Thyroid gland (tissue), 4 donors: ENCODE measurements at regions not wholly inside any gene's neighbourhood (a gene's known extent, or its start where the extent isn't known, plus 50 kb on each side); places are given as distances from the start of the nearest gene placed in this dataset.

ENCODE experiments used
- DNase-seq, 2 donors: peaks; one replicate each; pipeline ENCODE4 v3.0.0-alpha.2; 2019
- H3K27ac ChIP-seq, 3 donors: fragments of 200-600 bp; sonication (generic); 1 replicate in 2 of 3; 2 replicates in 1 of 3; pipeline ENCODE4 v1.5.1; 2016 to 2019; ENCODE audit warnings: mild to moderate bottlenecking in 1 of 3, moderate library complexity in 1 of 3
- H3K27me3 ChIP-seq: fragments of 200-600 bp; sonication (generic); one replicate; pipeline ENCODE4 v1.5.1; 2019
- H3K36me3 ChIP-seq, 2 donors: fragments of 200-600 bp; sonication (generic); one replicate each; pipeline ENCODE4 v1.5.1; 2016 to 2019
- H3K4me1 ChIP-seq, 2 donors: fragments of 200-600 bp; sonication (generic); one replicate each; pipeline ENCODE4 v1.5.1; 2017 to 2019
- H3K4me3 ChIP-seq, 3 donors: fragments of 200-600 bp; sonication (generic); replicated peaks in 1 of 3; 1 replicate in 2 of 3; 2 replicates in 1 of 3; pipeline ENCODE4 v1.5.1; 2016; ENCODE audit warnings: mild to moderate bottlenecking in 1 of 3
- H3K9me3 ChIP-seq: fragments of 200-600 bp; sonication (generic); one replicate; pipeline ENCODE4 v1.5.1; 2017
- POLR2A ChIP-seq, 2 donors: fragments of 450-650 bp; IDR thresholded peaks; one replicate each; pipeline ENCODE4 v1.6.1; 2017; ENCODE audit warnings: antibody characterized with exemption in 2 of 2, mild to moderate bottlenecking in 2 of 2, moderate library complexity in 1 of 2
- WGBS, 2 donors: methylation state at CpG; one replicate each; pipeline ENCODE4 v1.1.5; 2017; 5-methylcytosine and 5-hydroxymethylcytosine counted together
- intact Hi-C: fragments of 100-400 bp; cut with DNase I; formaldehyde crosslinking; loops from one replicate; pipeline ENCODE4 v1.15.1; 2023
- TF ChIP-seq, protein P1 (sequence below), 6 experiments: fragments of 200-600 bp in 3 of 6; fragments of 450-650 bp in 3 of 6; sonication (generic) in 3 of 6; IDR thresholded peaks; one replicate each; pipeline ENCODE4 v1.5.1; 2016 to 2019; ENCODE audit warnings: antibody characterized with exemption in 6 of 6, mild to moderate bottlenecking in 2 of 6, inconsistent platforms in 1 of 6, moderate library complexity in 1 of 6

DNA sequence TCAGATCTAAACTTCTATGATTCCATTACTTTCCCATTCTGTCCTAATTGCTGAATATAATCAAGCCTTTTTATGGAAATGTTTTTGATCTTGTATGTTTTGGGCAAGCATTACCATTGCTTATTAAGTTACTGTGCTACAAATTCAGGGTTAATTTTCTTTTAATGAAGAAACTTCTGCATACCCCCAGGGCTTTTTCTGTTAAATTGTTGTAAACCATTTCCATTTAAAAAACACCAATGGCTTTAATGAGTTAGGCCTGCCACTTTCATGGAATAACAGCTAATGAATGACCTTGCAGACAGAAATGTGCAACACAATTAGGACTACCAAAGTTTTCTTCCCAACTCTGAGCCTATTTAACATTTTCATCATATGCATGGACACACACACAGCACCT, 150.0 kb downstream of the DIPK2A start:
- no peaks in the 10 kb centered on the region for H3K4me1 ChIP-seq
- H3K27ac ChIP-seq: no peak overlapping the region
- intact Hi-C loops: no loop called here
- H3K27me3 ChIP-seq: no peaks in the 10 kb centered on the region
- H3K4me3 ChIP-seq: no peak overlapping the region
- no peak for DNase-seq
- TF ChIP-seq, protein P1, sequence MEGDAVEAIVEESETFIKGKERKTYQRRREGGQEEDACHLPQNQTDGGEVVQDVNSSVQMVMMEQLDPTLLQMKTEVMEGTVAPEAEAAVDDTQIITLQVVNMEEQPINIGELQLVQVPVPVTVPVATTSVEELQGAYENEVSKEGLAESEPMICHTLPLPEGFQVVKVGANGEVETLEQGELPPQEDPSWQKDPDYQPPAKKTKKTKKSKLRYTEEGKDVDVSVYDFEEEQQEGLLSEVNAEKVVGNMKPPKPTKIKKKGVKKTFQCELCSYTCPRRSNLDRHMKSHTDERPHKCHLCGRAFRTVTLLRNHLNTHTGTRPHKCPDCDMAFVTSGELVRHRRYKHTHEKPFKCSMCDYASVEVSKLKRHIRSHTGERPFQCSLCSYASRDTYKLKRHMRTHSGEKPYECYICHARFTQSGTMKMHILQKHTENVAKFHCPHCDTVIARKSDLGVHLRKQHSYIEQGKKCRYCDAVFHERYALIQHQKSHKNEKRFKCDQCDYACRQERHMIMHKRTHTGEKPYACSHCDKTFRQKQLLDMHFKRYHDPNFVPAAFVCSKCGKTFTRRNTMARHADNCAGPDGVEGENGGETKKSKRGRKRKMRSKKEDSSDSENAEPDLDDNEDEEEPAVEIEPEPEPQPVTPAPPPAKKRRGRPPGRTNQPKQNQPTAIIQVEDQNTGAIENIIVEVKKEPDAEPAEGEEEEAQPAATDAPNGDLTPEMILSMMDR (IDR thresholded peaks at IDR 0.05): no peak
- TF ChIP-seq POLR2A (IDR thresholded peaks at IDR 0.05): no peak
- no peaks in the 10 kb centered on the region for H3K9me3 ChIP-seq
- no peaks in the 10 kb centered on the region for H3K36me3 ChIP-seq

DNA sequence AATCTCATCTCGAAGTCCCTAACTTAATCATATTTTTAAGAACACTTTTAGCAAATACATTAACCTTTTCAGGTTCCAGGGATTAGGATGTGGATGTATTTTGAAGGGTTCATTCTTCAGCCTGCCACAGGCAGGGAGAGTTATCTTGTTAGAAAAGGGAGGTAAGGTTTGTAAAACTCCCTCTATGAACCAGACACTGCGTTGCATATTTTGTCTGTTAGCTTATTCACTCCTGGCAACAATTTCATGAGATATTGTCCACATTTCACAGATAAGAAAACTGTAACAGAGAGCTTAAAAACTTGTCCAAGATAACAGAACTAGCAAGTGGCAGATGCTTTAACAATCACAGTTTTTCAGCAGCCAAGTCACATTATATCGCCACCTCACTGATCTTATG, 155.4 kb downstream of the DIPK2A start:
- TF ChIP-seq POLR2A (IDR thresholded peaks at IDR 0.05): no peak
- TF ChIP-seq, protein P1 (IDR thresholded peaks at IDR 0.05): no peak
- no peak for DNase-seq
- Histone ChIP-seq H3K27ac (no peak overlapping the region), H3K4me3 (no peak overlapping the region), H3K9me3 (no peaks in the 10 kb centered on the region), H3K4me1 (no peaks in the 10 kb centered on the region), H3K36me3 (no peaks in the 10 kb centered on the region), H3K27me3 (no peaks in the 10 kb centered on the region)
- WGBS, 2 donors: 89 to 92% methylated on average over 3 of the region's 3 CpGs
- intact Hi-C loops: no loop called here

DNA sequence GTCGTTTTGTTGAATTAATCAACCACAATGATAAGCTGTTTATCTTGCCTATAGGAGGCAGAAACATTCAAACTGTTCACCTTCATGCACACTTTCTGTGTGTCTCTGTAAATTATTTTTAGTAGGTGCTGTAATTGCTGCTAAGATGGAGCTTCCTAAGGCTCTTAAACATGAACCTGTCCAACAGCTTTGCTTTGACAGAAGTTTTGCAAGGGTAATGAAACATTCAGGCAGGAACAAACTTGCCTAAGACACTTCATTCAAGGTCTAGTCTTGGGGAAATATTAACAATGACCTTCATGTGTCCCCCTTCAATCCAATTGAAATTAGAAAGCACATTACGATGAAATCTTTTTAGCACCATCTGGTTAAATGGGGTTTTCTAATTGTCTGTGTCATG, 156.1 kb downstream of the DIPK2A start:
- DNase-seq: no peak
- no peaks in the 10 kb centered on the region for H3K27me3 ChIP-seq
- WGBS, 2 donors: 54 to 71% methylated on average over 2 of the region's 2 CpGs
- H3K4me1 ChIP-seq: no peaks in the 10 kb centered on the region
- TF ChIP-seq POLR2A (IDR thresholded peaks at IDR 0.05): no peak
- TF ChIP-seq, protein P1 (IDR thresholded peaks at IDR 0.05): no peak
- intact Hi-C loops: no loop called here
- H3K27ac ChIP-seq: no peak overlapping the region
- no peak overlapping the region for H3K4me3 ChIP-seq
- H3K9me3 ChIP-seq: no peaks in the 10 kb centered on the region
- no peaks in the 10 kb centered on the region for H3K36me3 ChIP-seq

DNA sequence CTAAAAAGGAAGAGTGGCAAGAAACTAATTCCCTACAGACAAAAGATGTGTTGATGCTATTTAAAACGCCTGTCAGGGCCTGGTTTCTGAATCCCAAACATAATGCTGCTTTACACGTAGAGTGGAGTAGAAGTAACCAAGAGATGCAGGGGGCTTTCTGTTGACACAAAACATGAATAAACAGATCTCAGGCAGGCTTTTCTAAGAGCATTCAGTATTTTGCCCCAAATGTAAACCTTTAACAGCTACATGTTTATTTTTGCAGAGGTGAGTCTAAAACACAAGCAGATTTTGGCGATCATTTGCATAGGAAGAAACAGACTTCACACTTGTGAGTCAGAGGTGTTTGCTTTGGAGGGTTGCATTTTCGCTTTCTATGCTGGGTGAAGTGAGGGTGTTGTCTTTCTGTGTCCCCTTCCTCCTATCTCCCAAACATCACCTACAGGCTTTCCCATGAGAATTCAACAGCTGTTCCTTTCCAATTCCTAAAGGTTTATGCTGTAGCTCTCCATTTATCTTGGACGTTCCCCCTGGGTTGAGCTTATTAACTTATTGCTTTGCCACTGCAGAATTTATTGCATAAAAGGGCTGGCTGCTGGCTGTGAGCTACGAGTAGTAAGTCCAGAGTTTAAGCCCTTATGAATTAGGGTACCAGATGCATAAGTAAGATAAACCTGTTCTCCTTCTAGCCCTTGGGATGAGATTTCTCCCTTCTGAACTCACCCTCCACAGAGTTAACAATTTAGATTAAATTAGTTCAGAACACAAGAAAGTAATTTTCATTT, 156.7 kb downstream of the DIPK2A start:
- Histone ChIP-seq H3K27me3 (no peaks in the 10 kb centered on the region), H3K27ac (no peak overlapping the region), H3K36me3 (no peaks in the 10 kb centered on the region), H3K9me3 (no peaks in the 10 kb centered on the region), H3K4me3 (no peak overlapping the region), H3K4me1 (no peaks in the 10 kb centered on the region)
- intact Hi-C loops: no loop called here
- no peak for DNase-seq
- WGBS, 2 donors: 73% methylated on average over 6 of the region's 6 CpGs
- TF ChIP-seq, protein P1 (IDR thresholded peaks at IDR 0.05): no peak
- TF ChIP-seq POLR2A (IDR thresholded peaks at IDR 0.05): no peak

DNA sequence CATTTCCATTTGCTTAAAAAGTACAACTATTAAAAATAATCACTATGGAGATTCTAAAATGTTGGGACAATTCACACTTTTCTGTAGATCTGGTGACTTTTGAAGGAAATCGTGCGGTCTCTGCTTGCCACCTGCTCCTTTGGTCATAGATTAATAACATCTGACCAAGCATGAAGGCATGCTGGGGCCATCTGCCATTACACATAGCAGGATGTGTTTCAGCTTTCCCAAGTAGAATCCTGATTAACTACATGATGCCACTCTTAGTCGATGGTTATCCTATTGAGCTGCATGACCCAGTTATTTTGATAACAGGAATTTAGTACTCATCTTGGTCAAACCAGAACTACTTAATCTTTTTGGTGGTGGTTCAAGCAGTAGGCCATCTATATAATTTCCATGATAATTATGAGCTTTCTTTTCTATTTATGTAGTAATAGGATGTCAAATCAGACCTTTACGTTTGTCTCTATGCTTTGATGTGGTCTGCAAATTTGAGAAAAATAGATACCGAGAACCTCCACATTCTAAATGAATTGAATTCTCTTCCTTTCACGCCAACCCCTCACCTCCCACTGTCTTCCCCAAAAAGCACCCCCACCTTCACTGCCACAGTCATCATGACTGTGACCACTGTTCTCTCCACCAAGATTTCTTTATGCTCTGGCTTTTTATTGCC, 158.1 kb downstream of the DIPK2A start:
- Histone ChIP-seq H3K4me1 (no peaks in the 10 kb centered on the region), H3K27ac (no peak overlapping the region), H3K4me3 (no peak overlapping the region), H3K36me3 (no peaks in the 10 kb centered on the region), H3K27me3 (no peaks in the 10 kb centered on the region), H3K9me3 (no peaks in the 10 kb centered on the region)
- intact Hi-C loops: no loop called here
- TF ChIP-seq POLR2A (IDR thresholded peaks at IDR 0.05): no peak
- TF ChIP-seq, protein P1 (IDR thresholded peaks at IDR 0.05): no peak
- 91 to 95% methylated on average over 6 of the region's 6 CpGs for WGBS, 2 donors
- DNase-seq: no peak
